D721Med (cell line): ENCODE measurements at regions not wholly inside any gene's neighbourhood (a gene's known extent, or its start where the extent isn't known, plus 50 kb on each side); places are given as distances from the start of the nearest gene placed in this dataset.
"Not testable (repeated sequence)": the region's sequence is repeated elsewhere in the genome, so short reads cannot be mapped to it uniquely, and the experiment has no call there.

Source experiments
- DNase-seq: peaks from one replicate; pipeline ENCODE4 v3.0.0; 2011; ENCODE audit warnings: low spot score; ENCODE audit not compliant: insufficient read length
- FAIRE-seq: peaks from 2 replicates; lab custom pipeline; 2011; peaks lifted over from hg19 to GRCh38; lab: Jason Lieb, UNC
- TF ChIP-seq, protein P1 (sequence below): IDR thresholded peaks from 2 replicates; pipeline ENCODE4 v1.5.1; 2012; ENCODE audit warnings: mild to moderate bottlenecking, control low read depth; ENCODE audit not compliant: insufficient read depth; ENCODE audit errors: missing control alignments

GRCh38 chr4:151852202-151852601 is 91.4 kb upstream of the GATB start:
- FAIRE-seq (no peak), DNase-seq (no peak)
- TF ChIP-seq, protein P1, sequence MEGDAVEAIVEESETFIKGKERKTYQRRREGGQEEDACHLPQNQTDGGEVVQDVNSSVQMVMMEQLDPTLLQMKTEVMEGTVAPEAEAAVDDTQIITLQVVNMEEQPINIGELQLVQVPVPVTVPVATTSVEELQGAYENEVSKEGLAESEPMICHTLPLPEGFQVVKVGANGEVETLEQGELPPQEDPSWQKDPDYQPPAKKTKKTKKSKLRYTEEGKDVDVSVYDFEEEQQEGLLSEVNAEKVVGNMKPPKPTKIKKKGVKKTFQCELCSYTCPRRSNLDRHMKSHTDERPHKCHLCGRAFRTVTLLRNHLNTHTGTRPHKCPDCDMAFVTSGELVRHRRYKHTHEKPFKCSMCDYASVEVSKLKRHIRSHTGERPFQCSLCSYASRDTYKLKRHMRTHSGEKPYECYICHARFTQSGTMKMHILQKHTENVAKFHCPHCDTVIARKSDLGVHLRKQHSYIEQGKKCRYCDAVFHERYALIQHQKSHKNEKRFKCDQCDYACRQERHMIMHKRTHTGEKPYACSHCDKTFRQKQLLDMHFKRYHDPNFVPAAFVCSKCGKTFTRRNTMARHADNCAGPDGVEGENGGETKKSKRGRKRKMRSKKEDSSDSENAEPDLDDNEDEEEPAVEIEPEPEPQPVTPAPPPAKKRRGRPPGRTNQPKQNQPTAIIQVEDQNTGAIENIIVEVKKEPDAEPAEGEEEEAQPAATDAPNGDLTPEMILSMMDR = no peak

DNA sequence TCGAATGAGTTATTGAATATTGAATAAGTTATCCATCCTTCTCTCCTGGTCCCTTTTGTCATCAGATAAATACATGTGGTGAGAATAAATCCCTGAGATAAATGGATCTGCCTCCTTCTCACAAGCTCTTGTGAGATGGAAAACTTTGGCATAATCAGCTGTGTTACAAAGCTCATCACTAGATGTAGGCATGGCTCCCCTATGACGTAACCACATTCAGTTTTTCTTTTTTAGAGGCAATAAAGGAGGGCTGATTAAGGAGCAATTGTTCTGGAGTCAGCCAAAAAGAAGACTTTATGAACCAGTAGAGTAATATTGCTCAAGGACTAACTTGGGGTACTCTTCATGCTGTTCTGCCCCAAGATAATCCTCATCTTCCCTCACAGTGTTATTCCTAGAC is 90.5 kb upstream of the GATB start:
- no peak for FAIRE-seq
- no peak for DNase-seq
- TF ChIP-seq, protein P1 = no peak

- TF ChIP-seq, protein P1 = no peak
- FAIRE-seq (no peak), DNase-seq (no peak)
These were observed 90.0 kb upstream of the GATB start for GRCh38 chr4:151850791-151851213.

DNA sequence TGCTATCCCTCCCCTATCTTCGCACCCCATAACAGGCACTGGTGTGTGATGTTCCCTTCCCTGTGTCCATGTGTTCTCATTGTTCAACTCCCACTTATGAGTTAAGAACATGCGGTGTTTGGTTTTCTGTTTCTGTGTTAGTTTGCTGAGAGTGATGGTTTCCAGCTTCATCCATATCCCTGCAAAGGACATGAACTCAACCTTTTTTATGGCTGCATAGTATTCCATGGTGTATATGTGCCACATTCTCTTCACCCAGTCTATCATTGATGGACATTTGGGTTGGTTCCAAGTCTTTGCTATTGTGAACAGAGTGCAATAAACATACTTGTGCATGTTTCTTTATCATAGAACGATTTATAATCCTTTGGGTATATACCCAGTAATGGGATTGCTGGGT is 84.7 kb upstream of the GATB start:
- not testable (repeated sequence) for DNase-seq, FAIRE-seq

DNA sequence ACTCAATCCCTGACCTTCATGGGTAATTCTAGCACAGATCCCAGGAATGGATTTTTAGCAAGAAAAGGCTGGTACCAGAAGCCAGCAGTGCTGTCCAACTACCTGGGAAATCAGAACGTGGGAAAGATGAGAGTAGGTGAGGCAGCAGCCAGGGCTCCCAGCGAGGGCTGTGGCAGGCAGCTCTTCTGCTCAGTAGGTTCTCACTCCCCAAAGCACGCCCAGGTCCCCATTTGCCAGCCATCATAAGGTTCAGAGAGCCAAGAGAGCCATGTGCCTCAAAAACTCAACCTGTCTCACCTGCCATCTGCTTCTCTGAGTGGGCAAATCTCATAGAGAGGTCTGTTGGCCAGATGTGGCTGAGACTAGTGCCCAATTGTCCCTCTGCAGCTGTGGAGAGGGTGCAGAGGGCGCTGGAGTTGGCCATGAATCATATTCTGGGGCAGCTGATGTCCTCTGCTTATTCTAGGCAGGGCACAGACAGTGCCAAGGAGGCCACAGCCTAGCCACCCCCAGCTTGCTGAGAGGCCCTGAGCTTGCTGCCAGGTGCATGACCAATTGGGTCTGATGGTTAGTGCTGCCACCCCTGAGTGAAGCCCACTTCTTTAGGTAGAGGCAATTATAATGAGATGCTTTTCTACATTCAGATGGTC is 81.7 kb upstream of the GATB start:
- no peak for FAIRE-seq
- DNase-seq = no peak
- TF ChIP-seq, protein P1 = no peak

GRCh38 chr4:151841107-151841506 is 80.3 kb upstream of the GATB start:
- DNase-seq = no peak
- FAIRE-seq = no peak
- TF ChIP-seq, protein P1 = no peak

DNA sequence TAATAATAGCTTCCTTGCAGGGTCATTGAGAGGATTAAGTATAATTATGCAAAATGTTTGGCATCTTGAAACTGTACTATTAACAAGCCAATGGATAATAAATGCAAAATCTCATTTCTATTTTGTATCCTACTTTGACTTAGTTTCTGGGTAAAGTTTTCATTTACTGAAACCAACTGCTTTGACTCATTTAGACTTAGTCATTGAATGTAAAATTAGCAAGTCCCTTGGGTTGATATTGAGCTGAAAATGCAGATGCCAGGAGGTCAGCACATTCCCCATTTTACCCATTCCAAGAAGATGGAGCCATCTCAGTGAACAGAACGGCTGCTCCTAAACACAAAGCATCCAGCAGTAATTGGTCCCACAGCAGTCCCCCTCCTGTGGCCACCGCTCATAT is 74.7 kb upstream of the GATB start:
- DNase-seq (no peak), FAIRE-seq (no peak)
- TF ChIP-seq, protein P1 = no peak
